SHP77 treated with DMSO at 0.1 percent for 48 hours (cell line): ENCODE measurements at regions not wholly inside any gene's neighbourhood (a gene's known extent, or its start where the extent isn't known, plus 50 kb on each side); places are given as distances from the start of the nearest gene placed in this dataset.

Experiments
- DNase-seq: peaks from one replicate; lab custom pipeline; 2025; lab: John Stamatoyannopoulos, UW

- no peak for DNase-seq
These were observed 220.8 kb upstream of the MARCKS start for GRCh38 chr6:113636357-113636824.

- no peak for DNase-seq
These were observed 217.1 kb upstream of the MARCKS start for GRCh38 chr6:113640051-113640450.

- no peak for DNase-seq
These were observed 215.0 kb upstream of the MARCKS start for GRCh38 chr6:113642001-113642713.

- DNase-seq = no peak
These were observed 214.3 kb upstream of the MARCKS start for GRCh38 chr6:113642714-113643406.

GRCh38 chr6:113643407-113643770, 213.8 kb upstream of the MARCKS start:
- no peak for DNase-seq

GRCh38 chr6:113644861-113645575, 212.1 kb upstream of the MARCKS start:
- DNase-seq = no peak

- DNase-seq = no peak
These were observed 211.6 kb upstream of the MARCKS start for GRCh38 chr6:113645576-113645970.

- DNase-seq = no peak
These were observed 211.2 kb upstream of the MARCKS start for GRCh38 chr6:113645986-113646385.

- DNase-seq = no peak
These were observed 210.4 kb upstream of the MARCKS start for GRCh38 chr6:113646701-113647100.

- no peak for DNase-seq
These were observed 209.8 kb upstream of the MARCKS start for GRCh38 chr6:113647143-113647889.

- DNase-seq = no peak
These were observed 208.4 kb upstream of the MARCKS start for GRCh38 chr6:113648698-113649097.

GRCh38 chr6:113649276-113649675, 207.9 kb upstream of the MARCKS start:
- no peak for DNase-seq

GRCh38 chr6:113649880-113650609, 207.1 kb upstream of the MARCKS start:
- no peak for DNase-seq

- DNase-seq = no peak
These were observed 206.6 kb upstream of the MARCKS start for GRCh38 chr6:113650610-113650979.

- DNase-seq = no peak
These were observed 206.0 kb upstream of the MARCKS start for GRCh38 chr6:113651120-113651519.

- DNase-seq = no peak
These were observed 205.2 kb upstream of the MARCKS start for GRCh38 chr6:113651920-113652319.

GRCh38 chr6:113653275-113653674, 203.9 kb upstream of the MARCKS start:
- no peak for DNase-seq

- DNase-seq = no peak
These were observed 202.7 kb upstream of the MARCKS start for GRCh38 chr6:113654396-113654795.

GRCh38 chr6:113655761-113656160, 201.4 kb upstream of the MARCKS start:
- no peak for DNase-seq

- no peak for DNase-seq
These were observed 197.3 kb upstream of the MARCKS start for GRCh38 chr6:113659762-113660404.

- DNase-seq = no peak
These were observed 196.3 kb upstream of the MARCKS start for GRCh38 chr6:113660819-113661218.
